ENCODE measurements at regions not wholly inside any gene's neighbourhood (a gene's known extent, or its start where the extent isn't known, plus 50 kb on each side); places are given as distances from the start of the nearest gene placed in this dataset.
"Not testable (repeated sequence)": the region's sequence is repeated elsewhere in the genome, so short reads cannot be mapped to it uniquely, and the experiment has no call there.

GRCh38 chr11:122020902-122021301 is 95.1 kb downstream of the BLID start:
- no peak for DNase-seq

- no peak for DNase-seq
These were observed 95.9 kb downstream of the BLID start for GRCh38 chr11:122019908-122020694.

DNA sequence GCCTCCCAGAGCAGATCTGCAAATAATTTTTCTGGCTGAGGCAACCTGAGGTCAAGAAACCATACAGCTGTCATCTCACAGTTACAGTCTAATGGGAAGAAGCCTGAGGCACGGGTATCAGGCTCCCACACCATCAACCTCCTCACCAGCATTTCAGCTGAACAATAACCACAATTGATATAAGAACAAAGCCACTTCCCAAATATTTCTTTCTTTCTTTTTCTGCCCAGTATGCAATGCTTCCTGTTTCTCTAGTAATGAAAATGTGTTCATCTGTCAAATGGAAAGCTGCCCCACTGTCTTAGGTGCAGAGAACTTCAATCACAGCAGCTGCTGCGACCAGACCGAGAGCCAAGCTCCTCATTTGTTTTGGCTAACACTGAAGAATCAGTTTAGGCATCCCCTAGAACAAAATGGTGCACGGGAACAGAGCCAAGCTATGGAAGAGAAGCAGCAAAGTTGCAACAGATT is 108.4 kb downstream of the BLID start:
- no peak for DNase-seq

- DNase-seq = no peak
These were observed 111.6 kb downstream of the BLID start for GRCh38 chr11:122004446-122004845.

GRCh38 chr11:122002926-122003325 is 113.1 kb downstream of the BLID start:
- DNase-seq = no peak

DNA sequence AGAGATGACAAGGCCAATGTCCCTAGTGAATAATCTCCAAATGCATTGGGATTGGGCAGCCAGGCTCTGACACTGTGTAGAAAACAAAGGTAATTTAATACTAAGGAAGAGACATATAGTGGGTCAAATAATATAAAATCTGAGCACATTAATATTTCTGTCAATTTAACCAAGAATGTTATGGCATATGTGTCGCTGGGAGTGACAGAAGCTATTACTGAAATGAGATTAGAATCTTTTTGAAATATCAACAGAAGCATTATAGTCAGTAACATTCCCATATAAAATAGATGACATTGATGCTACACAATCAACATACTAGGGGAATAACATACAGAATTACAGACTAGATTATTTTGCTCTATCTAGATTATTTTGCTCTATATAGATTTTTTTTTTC is 114.0 kb downstream of the BLID start:
- DNase-seq = no peak

- DNase-seq = no peak
These were observed 116.4 kb downstream of the BLID start for GRCh38 chr11:121999651-122000050.

DNA sequence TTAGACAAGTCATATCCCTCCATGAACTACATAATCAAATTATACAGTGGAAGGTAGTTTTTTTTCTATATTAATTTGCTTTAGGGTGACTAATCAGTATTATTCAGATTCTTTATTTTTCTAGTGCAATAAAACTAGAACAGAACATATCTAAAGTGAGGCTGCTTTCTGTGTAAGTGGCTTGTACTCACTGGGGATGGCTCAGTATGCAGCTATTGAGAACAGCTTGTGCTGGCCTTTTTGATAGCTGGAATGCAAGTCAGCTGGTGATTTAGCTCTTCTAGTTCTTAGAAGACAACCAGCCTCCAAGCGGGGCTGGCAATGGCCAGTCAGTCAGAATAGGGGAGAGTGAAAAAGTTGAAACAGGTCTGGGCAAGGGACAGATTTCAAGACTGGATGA is 119.4 kb downstream of the BLID start:
- DNase-seq = no peak

DNA sequence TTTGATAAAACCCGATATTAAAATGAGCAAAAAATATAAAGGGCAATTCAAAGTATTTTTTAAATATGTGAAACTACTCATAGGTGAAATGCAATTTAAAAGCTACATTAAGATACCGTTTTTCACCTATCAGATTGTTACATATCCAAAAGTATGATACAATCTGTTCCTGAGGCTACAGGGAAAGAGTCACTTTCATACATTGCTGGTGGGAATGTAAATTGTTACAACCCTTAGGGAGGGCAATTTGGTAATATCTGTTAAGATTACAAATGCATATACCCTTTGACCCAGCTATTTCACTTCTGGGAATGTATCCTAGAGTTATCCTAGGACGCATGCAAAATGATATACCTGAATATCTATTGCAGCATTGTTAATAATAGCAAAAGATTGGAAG is 132.1 kb downstream of the BLID start:
- DNase-seq = no peak

DNA sequence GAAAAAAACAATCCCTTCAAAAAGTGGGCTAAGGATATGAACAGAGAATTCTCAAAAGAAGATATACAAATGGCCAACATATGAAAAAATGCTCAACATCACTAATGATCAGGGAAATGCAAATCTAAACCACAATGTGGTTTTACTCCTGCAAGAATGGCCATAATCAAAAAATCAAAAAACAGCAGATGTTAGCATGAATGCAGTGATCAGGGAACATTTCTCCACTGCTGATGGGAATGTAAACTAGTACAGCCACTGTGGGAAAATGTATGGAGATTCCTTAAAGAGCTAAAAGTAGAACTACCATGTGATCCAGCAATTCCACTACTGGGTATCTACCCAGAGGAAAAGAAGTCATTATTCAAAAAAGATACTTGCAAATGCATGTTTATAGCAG is 138.1 kb downstream of the BLID start:
- not testable (repeated sequence) for DNase-seq

- no peak for DNase-seq
These were observed 147.4 kb downstream of the BLID start for GRCh38 chr11:121968638-121969037.

DNA sequence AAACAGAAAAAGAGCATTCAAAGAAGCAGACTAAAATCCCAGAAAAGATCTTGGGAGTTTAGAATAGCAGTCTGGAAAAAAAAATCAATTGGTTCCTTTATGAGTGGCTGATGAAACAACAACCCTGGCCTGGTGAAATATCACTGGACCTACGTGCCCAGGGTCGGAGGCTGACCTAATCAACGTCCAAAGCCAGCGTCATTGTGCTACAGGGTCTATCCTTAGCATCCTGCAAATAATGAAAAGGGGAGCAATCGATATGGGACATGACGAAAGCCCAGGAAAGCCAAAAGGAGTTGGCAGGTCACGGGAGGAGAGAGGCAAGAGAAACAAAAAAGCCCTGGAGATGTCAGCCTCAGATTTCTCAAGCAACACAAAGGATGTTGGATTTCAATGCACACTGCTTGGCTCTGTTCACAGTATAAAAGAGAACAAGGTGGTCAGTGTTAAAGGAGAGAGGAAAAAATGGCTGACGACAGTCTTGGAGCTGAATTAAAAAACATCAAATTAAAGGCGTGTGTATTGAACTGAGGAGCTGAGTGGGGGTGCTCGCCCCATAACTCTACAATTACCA is 148.8 kb downstream of the BLID start:
- no peak for DNase-seq

DNA sequence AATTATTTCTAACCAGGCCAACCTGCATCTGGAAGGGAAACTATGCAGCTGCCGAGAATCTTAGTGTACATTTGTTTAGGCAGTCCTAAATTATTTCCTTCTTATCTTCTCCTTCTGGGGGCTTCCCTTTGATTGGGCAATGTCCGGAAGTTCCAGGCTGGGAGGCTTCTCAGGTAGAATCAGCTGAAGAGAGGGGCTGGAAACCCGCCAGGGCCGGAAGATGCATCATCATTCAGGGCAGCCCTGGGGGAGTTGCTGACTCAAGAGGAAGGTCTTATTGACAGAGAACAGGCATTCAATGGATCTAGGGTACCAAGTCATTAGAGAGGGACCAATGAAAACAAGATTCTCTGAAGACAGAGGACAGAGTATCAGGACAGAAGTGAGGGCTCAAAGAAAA is 150.7 kb downstream of the BLID start:
- no peak for DNase-seq

DNA sequence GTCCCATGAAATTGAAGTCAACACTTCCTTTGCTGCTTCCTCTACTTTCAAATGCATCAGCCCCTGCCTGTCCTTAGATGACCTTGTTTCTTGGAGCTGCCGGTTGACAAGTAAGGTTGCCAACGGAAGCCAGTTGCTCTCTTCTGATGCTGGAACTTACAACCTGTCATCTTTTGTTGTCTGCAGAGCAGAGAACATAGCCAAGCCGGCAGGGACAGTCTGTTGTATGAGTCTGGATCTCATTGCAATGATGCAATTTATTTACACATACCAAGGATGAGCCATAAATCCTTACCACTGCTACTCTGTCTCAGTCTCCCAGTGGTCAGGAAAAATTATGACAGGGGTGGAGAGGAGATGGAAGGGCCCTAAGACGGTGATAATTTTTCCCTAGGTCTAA is 151.4 kb downstream of the BLID start:
- no peak for DNase-seq

DNA sequence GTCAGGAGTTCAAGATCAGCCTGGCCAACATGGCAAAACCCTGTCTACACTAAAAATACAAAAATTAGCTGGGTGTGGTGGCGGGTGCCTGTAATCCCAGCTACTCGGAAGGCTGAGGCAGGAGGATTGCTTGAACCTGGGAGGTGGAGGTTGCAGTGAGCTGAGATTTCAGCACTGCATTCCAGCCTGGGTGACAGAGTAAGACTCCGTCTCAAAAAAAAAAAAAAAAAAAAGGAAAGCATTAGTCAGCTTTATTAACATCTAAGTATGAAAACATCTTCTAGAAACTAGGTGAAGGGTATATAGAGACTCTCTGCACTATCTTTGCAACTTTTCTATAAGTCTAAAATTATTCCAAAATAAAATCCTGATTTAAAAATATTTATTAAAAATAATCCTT is 152.2 kb downstream of the BLID start:
- DNase-seq = not testable (repeated sequence)

DNA sequence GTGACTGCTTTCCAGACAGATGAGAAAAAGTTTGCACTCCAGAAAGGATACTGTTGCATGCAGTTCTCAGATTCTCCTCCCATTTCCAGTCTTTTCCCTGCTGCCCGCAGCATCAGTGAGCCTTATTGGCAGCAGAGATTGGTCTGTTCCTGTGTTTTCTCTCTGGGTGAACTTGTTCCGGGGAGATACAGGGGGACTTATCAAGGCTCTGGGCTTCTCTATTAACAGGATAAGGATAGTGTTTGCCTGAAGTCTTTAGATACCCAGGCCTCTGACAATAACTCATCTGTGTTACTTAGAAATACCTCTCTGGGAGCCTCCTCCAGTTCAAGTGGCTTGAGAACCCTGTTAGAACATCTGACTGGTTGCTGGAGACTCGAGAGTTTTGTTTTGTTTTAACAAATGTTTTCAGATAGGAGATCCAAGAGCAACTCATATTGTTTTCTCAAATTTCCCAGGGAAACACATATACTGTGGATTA is 154.7 kb downstream of the BLID start:
- no peak for DNase-seq

DNA sequence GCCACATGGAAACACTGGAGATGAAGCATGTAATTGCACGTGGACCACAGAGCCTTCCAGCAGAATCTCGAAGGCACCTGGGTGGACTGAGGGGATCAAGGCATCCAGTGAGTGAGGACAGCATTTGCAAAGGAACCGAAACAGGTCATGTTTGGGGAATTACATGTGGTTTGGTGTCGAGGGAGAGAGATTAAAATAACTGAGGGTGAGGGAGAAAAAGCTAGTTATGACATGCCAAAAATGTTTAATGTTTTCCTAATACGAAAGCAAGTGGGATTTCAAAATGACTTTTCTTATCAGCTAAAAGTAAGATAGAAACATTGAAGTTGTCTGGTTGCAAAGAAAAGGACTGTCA is 157.1 kb downstream of the BLID start:
- DNase-seq = no peak

GRCh38 chr11:121958323-121958970 is 157.6 kb downstream of the BLID start:
- DNase-seq = no peak

DNA sequence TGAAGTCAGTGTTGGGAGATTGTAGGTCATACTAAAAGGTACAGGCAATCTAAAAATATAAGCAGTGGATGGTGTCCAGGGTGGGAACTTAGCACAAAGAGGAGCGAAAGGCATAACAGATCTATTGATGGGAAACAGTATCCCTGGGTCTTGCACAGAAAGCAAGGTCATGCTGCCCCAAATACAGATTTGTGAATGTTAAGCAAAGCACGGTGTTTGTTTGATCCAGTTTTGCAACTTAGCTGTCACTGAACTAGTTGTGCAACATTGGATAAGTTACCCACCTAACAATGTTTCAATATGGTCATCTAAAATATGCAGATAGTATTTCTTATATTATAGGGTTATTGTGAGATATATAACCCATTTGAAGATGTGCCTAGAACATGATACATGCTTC is 162.9 kb downstream of the BLID start:
- DNase-seq = no peak

GRCh38 chr11:121950160-121950559 is 165.9 kb downstream of the BLID start:
- DNase-seq = no peak

- no peak for DNase-seq
These were observed 169.5 kb downstream of the BLID start for GRCh38 chr11:121946514-121946913.

- no peak for DNase-seq
These were observed 171.3 kb downstream of the BLID start for GRCh38 chr11:121944556-121945230.

GRCh38 chr11:121938076-121938475 is 177.9 kb downstream of the BLID start:
- DNase-seq = no peak
